ENCODE measurements at regions not wholly inside any gene's neighbourhood (a gene's known extent, or its start where the extent isn't known, plus 50 kb on each side); places are given as distances from the start of the nearest gene placed in this dataset.

DNA sequence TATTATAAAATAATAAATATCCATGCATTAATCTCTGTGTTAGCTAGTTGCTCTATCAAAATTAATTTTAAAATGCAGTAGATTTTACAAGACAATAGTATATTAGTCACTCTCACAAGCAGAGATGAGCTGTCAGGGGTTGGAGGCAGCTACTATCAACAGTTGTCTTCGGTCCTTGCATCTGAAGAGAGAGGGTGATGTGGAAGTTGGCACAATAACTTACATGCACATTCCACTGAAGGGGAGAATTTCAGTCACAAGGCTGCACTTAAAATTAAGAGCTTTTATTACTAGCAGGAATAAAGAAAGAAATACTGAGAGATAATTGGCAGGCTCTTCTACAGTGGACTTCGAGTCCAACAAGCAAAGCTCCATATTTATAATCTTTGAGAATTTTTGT is 166.9 kb upstream of the DCN start:
- CTCF ChIA-PET = interaction anchor here in 1 of 2 donors (0.6 kb wide), 1 partner anchor 272 kb away, joined by 3 read pairs; no protein-coding TSS in a partner anchor
- no CpG with 5 or more reads among the region's 2 CpGs for WGBS (ENCODE audit: insufficient coverage)

DNA sequence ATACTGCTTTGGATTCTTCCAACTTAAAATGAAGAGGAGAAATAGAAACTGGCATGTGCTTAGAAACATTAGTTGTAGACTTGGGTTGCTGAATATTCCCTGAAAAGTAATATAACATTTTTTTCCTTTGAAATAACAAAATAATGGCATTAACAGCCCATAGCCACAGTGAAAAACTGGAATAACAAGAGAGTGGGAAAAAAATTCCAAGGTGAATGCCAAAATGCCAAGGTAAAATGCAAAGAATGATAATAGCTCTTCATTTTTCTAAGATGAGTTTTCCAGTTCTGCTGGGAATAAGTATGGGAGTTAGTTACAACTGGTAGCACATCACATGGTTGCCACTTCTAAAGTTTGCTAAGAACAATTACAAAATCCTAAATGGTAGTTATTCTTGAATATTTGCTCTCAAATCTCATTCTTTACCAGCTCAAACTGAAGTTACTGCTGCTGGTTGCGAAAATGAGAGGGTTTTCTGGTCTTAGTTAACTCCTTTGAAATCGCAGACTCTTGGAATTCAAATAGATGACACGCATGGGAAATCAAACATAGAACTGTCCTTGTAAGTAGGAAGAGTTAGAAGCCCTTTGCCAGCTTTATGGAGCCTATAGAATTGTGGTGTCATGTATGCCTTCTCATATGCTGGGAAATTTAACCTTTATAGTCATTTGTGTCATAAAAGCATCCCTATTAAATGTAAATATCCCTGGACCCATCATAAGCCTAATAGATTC is 165.0 kb upstream of the DCN start:
- Histone ChIP-seq H3K4me1 (ENCODE audit: control insufficient read depth in 1 of 2, extremely low read depth in 1 of 2, insufficient read depth in 2 of 2, low read length in 2 of 2) (no peaks in the 10 kb centered on the region), H3K27ac (ENCODE audit: low read length) (no peak overlapping the region), H3K4me3 (ENCODE audit: control insufficient read depth in 1 of 2, extremely low read depth in 1 of 2, low read length in 1 of 2) (no peak overlapping the region), H3K9me3 (no peaks in the 10 kb centered on the region), H3K36me3 (ENCODE audit: control insufficient read depth in 2 of 2, extremely low read depth in 1 of 2, insufficient read depth in 1 of 2, low read length in 1 of 2) (no peaks in the 10 kb centered on the region), H3K27me3 (replicated peaks in 1 of 2; ENCODE audit: control insufficient read depth in 2 of 2, extremely low read depth in 1 of 2, insufficient read depth in 2 of 2, low read length in 1 of 2) (no peaks in the 10 kb centered on the region)
- no peak overlapping the region for H3K27ac Mint-ChIP-seq
- no peak for DNase-seq
- POLR2A ChIA-PET = no interaction called here
- no peaks in the 10 kb centered on the region for H3K36me3 Mint-ChIP-seq
- no CpG with 5 or more reads among the region's 3 CpGs for WGBS (ENCODE audit: insufficient coverage)
- H3K4me3 Mint-ChIP-seq = no peak overlapping the region
- CTCF ChIA-PET = no interaction called here
- no peak for ATAC-seq (replicated peaks in 1 of 4)
- H3K9me3 Mint-ChIP-seq = no peaks in the 10 kb centered on the region
- no peaks in the 10 kb centered on the region for H3K4me1 Mint-ChIP-seq
- H3K27me3 Mint-ChIP-seq = peaks cover 3 to 16% of the 10 kb centered on the region in 2 donors

More for the DNA sequence above, 166.9 kb upstream of the DCN start:
- Histone ChIP-seq H3K4me3 (ENCODE audit: control insufficient read depth in 1 of 2, extremely low read depth in 1 of 2, low read length in 1 of 2) (no peak overlapping the region), H3K4me1 (ENCODE audit: control insufficient read depth in 1 of 2, extremely low read depth in 1 of 2, insufficient read depth in 2 of 2, low read length in 2 of 2) (no peaks in the 10 kb centered on the region), H3K9me3 (no peaks in the 10 kb centered on the region), H3K27ac (ENCODE audit: low read length) (no peak overlapping the region), H3K27me3 (replicated peaks in 1 of 2; ENCODE audit: control insufficient read depth in 2 of 2, extremely low read depth in 1 of 2, insufficient read depth in 2 of 2, low read length in 1 of 2) (no peaks in the 10 kb centered on the region), H3K36me3 (ENCODE audit: control insufficient read depth in 2 of 2, extremely low read depth in 1 of 2, insufficient read depth in 1 of 2, low read length in 1 of 2) (no peaks in the 10 kb centered on the region)
- Mint-ChIP-seq H3K4me1 (no peaks in the 10 kb centered on the region), H3K36me3 (no peaks in the 10 kb centered on the region), H3K4me3 (no peak overlapping the region), H3K27me3 (peaks cover 3 to 20% of the 10 kb centered on the region in 2 donors), H3K27ac (no peak overlapping the region), H3K9me3 (no peaks in the 10 kb centered on the region)
- DNase-seq = no peak
- ATAC-seq (replicated peaks in 1 of 4) = no peak
- POLR2A ChIA-PET = no interaction called here

DNA sequence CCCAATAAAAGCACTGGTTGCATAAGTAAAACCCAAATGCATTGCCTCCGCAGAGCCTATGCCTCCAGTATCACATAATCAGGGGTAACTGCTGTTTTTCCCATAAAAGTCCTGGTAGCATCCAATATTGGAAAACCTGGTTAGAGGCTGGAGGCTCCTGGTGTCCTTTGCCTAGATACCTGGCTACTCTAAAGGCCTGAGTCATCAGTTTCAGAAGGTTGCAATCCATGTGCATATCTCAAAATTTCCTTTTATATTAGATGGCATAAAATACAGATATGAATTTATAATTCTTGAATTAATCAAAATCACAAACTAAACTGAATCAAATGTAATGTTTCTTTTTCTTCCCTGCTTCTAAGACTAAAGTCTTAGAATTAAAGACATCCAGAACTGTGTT is 164.2 kb upstream of the DCN start:
- CTCF ChIA-PET = no interaction called here

DNA sequence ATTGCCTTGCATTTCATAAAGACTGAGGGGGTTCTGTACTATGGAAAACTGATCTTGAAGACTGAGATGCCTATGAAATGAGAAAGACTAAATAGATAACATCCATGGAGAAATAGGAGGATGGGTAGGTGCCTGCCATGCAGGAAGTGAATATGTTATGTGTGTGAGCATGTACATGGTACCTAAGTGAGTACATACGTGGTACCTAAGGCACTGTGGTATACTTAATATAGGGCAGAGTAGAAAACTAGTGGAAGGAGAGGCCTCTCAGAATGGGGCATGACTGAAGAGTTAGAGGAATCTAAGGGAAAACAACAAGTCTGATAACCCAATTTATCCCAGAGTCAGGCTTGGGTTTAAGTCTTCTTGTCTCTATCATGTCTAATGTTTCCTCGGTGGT is 161.8 kb upstream of the DCN start:
- no peak for ATAC-seq (replicated peaks in 1 of 4)
- H3K9me3 Mint-ChIP-seq = no peaks in the 10 kb centered on the region
- WGBS (ENCODE audit: insufficient coverage) = 93% methylated on average over 2 of the region's 2 CpGs

More for the DNA sequence above, 164.2 kb upstream of the DCN start:
- ATAC-seq (replicated peaks in 1 of 4) (no peak), DNase-seq (no peak)
- no peak overlapping the region for H3K4me3 Mint-ChIP-seq
- no peaks in the 10 kb centered on the region for H3K4me1 Mint-ChIP-seq
- no peaks in the 10 kb centered on the region for H3K36me3 Mint-ChIP-seq
- Histone ChIP-seq H3K36me3 (ENCODE audit: control insufficient read depth in 2 of 2, extremely low read depth in 1 of 2, insufficient read depth in 1 of 2, low read length in 1 of 2) (no peaks in the 10 kb centered on the region), H3K4me3 (ENCODE audit: control insufficient read depth in 1 of 2, extremely low read depth in 1 of 2, low read length in 1 of 2) (no peak overlapping the region), H3K27me3 (replicated peaks in 1 of 2; ENCODE audit: control insufficient read depth in 2 of 2, extremely low read depth in 1 of 2, insufficient read depth in 2 of 2, low read length in 1 of 2) (no peaks in the 10 kb centered on the region), H3K9me3 (no peaks in the 10 kb centered on the region), H3K4me1 (ENCODE audit: control insufficient read depth in 1 of 2, extremely low read depth in 1 of 2, insufficient read depth in 2 of 2, low read length in 2 of 2) (no peaks in the 10 kb centered on the region), H3K27ac (ENCODE audit: low read length) (no peak overlapping the region)
- no CpG with 5 or more reads among the region's 1 CpG for WGBS (ENCODE audit: insufficient coverage)
- peaks cover 3 to 15% of the 10 kb centered on the region in 2 donors for H3K27me3 Mint-ChIP-seq
- POLR2A ChIA-PET = interaction anchor here in 1 of 2 donors (0.6 kb wide), 1 partner anchor 1159 kb away, joined by 4 read pairs; no protein-coding TSS in a partner anchor
- H3K27ac Mint-ChIP-seq = no peak overlapping the region
- H3K9me3 Mint-ChIP-seq = no peaks in the 10 kb centered on the region

DNA sequence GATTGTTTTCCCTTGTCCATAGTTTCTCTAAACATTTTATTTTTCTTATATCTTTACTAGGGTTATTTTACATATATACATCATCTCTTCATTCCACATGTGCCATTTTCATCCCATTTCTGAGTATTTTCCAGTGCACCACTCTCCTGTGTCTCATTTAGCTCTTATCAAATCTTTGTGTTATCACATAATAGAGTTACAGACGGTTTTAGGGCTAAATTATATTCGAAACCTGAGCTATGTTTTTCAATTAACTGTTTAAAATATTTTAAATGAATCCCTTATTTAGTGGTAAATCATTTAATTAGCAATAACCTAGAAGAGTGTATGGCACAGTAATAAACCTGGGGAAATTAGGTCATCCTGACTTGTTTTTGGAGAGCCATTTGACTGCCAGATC is 160.4 kb upstream of the DCN start:
- Histone ChIP-seq H3K27me3 (replicated peaks in 1 of 2; ENCODE audit: control insufficient read depth in 2 of 2, extremely low read depth in 1 of 2, insufficient read depth in 2 of 2, low read length in 1 of 2) (no peaks in the 10 kb centered on the region), H3K36me3 (ENCODE audit: control insufficient read depth in 2 of 2, extremely low read depth in 1 of 2, insufficient read depth in 1 of 2, low read length in 1 of 2) (no peaks in the 10 kb centered on the region), H3K4me1 (ENCODE audit: control insufficient read depth in 1 of 2, extremely low read depth in 1 of 2, insufficient read depth in 2 of 2, low read length in 2 of 2) (no peaks in the 10 kb centered on the region), H3K4me3 (ENCODE audit: control insufficient read depth in 1 of 2, extremely low read depth in 1 of 2, low read length in 1 of 2) (no peak overlapping the region), H3K27ac (ENCODE audit: low read length) (no peak overlapping the region), H3K9me3 (no peaks in the 10 kb centered on the region)
- POLR2A ChIA-PET = interaction anchor here in 1 of 2 donors (0.6 kb wide), 1 partner anchor 1324 kb away, joined by 5 read pairs; no protein-coding TSS in a partner anchor
- no peaks in the 10 kb centered on the region for H3K36me3 Mint-ChIP-seq
- no CpG with 5 or more reads among the region's 2 CpGs for WGBS (ENCODE audit: insufficient coverage)
- CTCF ChIA-PET = interaction anchor here in 1 of 2 donors (0.6 kb wide), 1 partner anchor 1557 kb away, joined by 4 read pairs; no protein-coding TSS in a partner anchor
- H3K27ac Mint-ChIP-seq = no peak overlapping the region
- ATAC-seq (replicated peaks in 1 of 4) (no peak), DNase-seq (no peak)
- H3K9me3 Mint-ChIP-seq = no peaks in the 10 kb centered on the region
- H3K4me1 Mint-ChIP-seq = no peaks in the 10 kb centered on the region
- H3K4me3 Mint-ChIP-seq = no peak overlapping the region
- peaks cover 7 to 18% of the 10 kb centered on the region in 2 donors for H3K27me3 Mint-ChIP-seq

More for the DNA sequence above, 161.8 kb upstream of the DCN start:
- DNase-seq = no peak
- H3K36me3 Mint-ChIP-seq = no peaks in the 10 kb centered on the region
- POLR2A ChIA-PET = no interaction called here
- H3K36me3 ChIP-seq (ENCODE audit: control insufficient read depth in 2 of 2, extremely low read depth in 1 of 2, insufficient read depth in 1 of 2, low read length in 1 of 2) = no peaks in the 10 kb centered on the region
- H3K27ac ChIP-seq (ENCODE audit: low read length) = no peak overlapping the region
- CTCF ChIA-PET = interaction anchor here in 1 of 2 donors (0.5 kb wide), 1 partner anchor 1280 kb away, joined by 3 read pairs; no protein-coding TSS in a partner anchor
- H3K9me3 ChIP-seq = no peaks in the 10 kb centered on the region
- H3K4me3 Mint-ChIP-seq = no peak overlapping the region
- no peaks in the 10 kb centered on the region for H3K27me3 ChIP-seq (replicated peaks in 1 of 2; ENCODE audit: control insufficient read depth in 2 of 2, extremely low read depth in 1 of 2, insufficient read depth in 2 of 2, low read length in 1 of 2)
- H3K27me3 Mint-ChIP-seq = peaks cover 9 to 22% of the 10 kb centered on the region in 2 donors
- no peak overlapping the region for H3K27ac Mint-ChIP-seq
- no peaks in the 10 kb centered on the region for H3K4me1 Mint-ChIP-seq
- no peak overlapping the region for H3K4me3 ChIP-seq (ENCODE audit: control insufficient read depth in 1 of 2, extremely low read depth in 1 of 2, low read length in 1 of 2)
- H3K4me1 ChIP-seq (ENCODE audit: control insufficient read depth in 1 of 2, extremely low read depth in 1 of 2, insufficient read depth in 2 of 2, low read length in 2 of 2) = no peaks in the 10 kb centered on the region

DNA sequence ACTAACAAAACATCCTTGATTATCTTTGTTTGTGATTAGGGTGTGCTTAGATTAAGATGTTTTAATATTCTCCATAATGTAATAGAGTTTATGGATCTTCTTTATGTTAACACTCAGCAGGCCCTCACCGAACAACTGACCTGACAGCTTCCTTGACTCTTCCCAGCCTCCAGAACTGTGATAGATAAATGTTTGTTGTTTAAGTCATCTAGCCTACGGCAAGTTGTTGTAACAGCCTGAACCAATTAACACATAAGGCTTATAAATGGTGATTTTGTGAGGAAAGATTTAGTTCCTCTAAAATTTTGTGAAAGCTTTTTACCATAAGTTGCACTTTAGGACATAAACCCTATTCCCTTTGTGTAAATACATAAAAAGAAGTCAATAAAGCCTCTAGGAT is 156.5 kb upstream of the DCN start:
- Mint-ChIP-seq H3K27ac (no peak overlapping the region), H3K27me3 (peaks cover 12 to 23% of the 10 kb centered on the region in 2 donors), H3K4me1 (no peaks in the 10 kb centered on the region), H3K9me3 (no peaks in the 10 kb centered on the region), H3K36me3 (no peaks in the 10 kb centered on the region), H3K4me3 (no peak overlapping the region)
- ATAC-seq (replicated peaks in 1 of 4) (no peak), DNase-seq (no peak)
- Histone ChIP-seq H3K27me3 (replicated peaks in 1 of 2; ENCODE audit: control insufficient read depth in 2 of 2, extremely low read depth in 1 of 2, insufficient read depth in 2 of 2, low read length in 1 of 2) (no peaks in the 10 kb centered on the region), H3K9me3 (no peaks in the 10 kb centered on the region), H3K27ac (ENCODE audit: low read length) (no peak overlapping the region), H3K36me3 (ENCODE audit: control insufficient read depth in 2 of 2, extremely low read depth in 1 of 2, insufficient read depth in 1 of 2, low read length in 1 of 2) (no peaks in the 10 kb centered on the region), H3K4me3 (ENCODE audit: control insufficient read depth in 1 of 2, extremely low read depth in 1 of 2, low read length in 1 of 2) (no peak overlapping the region), H3K4me1 (ENCODE audit: control insufficient read depth in 1 of 2, extremely low read depth in 1 of 2, insufficient read depth in 2 of 2, low read length in 2 of 2) (no peaks in the 10 kb centered on the region)
- POLR2A ChIA-PET = no interaction called here
- WGBS (ENCODE audit: insufficient coverage) = no CpG with 5 or more reads among the region's 2 CpGs
- CTCF ChIA-PET = interaction anchor here in 1 of 2 donors (0.6 kb wide), 1 partner anchor 1067 kb away, joined by 4 read pairs; no protein-coding TSS in a partner anchor

Data from T-cell (primary cell).